Suppressor macrophage treated with lipopolysaccharide for 1 hour (primary cell): ENCODE measurements at regions not wholly inside any gene's neighbourhood (a gene's known extent, or its start where the extent isn't known, plus 50 kb on each side); places are given as distances from the start of the nearest gene placed in this dataset.

ENCODE experiments used
- DNase-seq, 3 donors: peaks; one replicate each; pipeline ENCODE4 v3.0.0-alpha.2; 2020 to 2022

GRCh38 chrX:63993936-63994335 is 208.9 kb upstream of the ARHGEF9 start:
- DNase-seq, result peak in 1 of 3 donors; percentile 2

GRCh38 chrX:63985906-63986305 is 200.9 kb upstream of the ARHGEF9 start:
- DNase-seq, result no peak

DNA sequence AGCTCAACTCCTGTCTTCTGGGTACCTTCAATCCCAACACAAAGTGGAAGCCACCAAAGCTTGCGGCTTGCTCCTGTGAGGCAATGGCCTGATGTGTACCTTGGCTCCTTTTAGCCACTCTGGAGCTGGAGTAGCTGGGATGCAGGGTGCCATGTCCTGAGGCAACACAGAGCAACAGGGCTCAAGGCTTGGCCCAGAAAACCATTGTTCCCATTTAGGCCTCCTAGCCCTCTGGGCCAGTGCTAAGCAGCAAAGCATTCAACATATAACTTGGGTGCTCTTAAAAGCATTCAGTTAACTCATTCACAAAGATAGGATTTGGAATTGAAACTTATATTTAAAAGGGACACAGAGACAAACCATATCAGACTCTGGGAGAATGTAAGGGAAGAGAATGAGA is 194.5 kb upstream of the ARHGEF9 start:
- DNase-seq, result no peak

DNA sequence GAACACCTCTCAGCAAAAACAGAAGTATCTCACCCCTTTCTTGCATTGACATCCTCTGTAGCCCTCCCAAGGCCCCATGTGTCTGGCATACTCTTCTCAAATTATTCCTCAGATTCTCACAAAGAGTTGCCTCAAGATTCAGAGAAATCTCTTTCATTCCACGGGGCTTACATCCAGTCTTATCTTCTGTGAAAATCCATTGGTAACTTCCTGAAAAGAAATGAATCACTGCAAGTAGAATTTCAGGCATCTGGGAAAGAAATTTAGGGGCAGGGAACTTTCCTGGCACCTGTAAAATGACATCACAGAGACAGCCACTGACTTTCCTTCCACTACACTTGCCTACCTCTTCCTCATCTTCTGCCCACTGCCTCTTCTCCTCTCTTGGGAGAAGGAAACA is 182.5 kb upstream of the ARHGEF9 start:
- DNase-seq, result no peak

DNA sequence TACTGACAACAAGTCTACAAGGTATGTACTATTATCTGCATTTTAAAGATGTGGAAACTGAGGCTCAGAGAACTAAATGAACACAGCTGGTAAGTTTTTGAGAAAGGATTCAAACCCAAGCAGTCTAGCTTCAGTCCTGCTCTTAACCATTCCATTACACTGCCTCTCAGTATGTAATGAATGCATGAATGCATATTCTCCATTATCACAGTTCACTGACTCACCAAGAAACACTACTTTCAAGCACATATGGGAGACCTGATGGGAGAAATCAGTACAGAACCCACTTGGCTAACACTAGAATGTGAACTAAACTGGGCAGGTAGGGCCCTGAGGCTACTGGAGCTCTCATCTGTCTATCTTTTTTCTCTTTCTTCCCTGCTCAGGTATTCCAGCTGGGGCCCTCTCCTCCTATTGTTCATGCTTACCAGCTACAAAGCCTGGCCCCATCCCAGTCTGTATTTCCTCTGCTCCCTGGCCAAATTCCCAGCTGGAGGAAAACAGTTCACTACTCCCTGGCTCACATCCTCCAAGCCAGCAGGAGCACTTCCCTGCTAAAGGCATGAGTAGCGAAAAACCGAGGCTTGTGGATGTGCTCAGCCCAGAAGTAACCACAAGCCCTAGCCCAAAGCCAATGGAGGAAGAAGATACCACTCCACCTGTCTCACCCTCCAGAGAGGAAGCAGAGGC is 178.2 kb upstream of the ARHGEF9 start:
- DNase-seq, result no peak

GRCh38 chrX:63961964-63962363 is 176.9 kb upstream of the ARHGEF9 start:
- DNase-seq, result no peak

DNA sequence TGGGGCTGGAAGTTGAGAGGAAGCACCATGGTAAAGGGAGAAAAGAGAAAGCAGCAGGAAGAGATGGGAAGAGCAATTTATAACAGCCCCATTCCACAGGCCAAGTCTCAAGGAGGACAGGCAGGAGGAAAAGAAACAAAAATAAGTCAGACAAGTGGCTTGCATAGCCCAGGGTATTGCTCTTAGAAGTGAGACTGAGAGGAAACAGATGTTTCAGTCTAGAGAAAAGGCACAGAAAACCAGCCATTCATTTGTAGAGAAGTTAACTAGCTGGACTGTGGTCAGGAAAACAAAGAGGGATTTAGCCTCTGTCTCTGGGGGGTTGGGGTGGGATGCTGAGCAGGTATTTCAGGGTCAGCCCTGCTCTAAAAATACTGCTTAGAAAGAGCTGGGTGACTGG is 175.0 kb upstream of the ARHGEF9 start:
- DNase-seq, result no peak

DNA sequence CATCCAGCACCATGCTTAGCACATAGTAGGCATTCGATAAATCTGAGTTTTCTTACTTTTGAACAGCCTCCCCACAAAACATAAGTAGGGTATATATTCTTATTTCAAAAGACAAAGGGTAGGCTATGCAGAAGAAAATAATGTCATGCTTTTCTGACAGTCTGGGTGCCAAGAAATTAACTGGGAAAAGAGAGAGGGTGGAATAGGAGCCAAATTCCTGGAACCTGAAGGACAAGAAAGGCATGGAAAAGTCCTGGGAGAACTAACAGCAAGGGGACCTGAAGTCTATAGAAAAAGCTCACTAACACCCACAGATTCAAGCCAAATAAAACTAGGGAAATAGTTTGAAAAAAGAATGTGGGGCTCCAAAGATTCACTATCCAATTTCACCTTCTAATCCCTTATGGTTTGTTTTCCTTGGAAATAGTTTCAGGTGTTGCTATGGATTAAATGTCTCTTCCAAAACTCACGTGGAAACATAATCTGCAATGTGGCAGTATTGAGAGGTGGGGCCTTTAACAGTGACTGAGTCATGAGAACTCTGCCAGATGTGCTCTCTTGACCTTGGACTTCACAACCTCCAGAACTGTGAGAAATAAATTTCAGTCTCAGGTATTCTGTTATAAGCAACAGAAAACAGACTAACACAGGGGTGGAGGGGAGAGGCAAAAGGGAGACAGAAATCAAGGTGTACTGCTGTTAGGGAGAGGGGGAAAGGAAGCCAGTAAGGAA is 173.3 kb upstream of the ARHGEF9 start:
- no peak for DNase-seq

DNA sequence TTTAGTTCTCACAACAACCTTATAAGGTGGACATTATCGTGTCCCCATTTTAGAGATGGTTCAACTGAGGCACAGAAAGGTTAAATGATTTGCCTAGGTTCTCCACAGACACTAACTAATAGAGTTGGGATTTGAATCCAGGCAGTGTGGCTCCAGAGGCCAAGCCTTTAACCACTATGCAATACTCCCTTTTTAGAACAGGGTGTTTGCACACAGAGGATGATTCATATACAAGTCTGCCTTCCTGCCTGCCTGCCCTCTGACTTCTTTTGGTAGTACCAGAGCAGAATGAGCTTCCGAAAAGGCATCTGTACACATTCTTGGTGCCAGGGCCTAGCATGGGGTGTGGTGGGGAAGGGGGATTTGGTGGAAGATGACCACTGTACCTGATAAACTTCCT is 150.8 kb upstream of the ARHGEF9 start:
- DNase-seq, result no peak

GRCh38 chrX:63934791-63935190 is 149.8 kb upstream of the ARHGEF9 start:
- no peak for DNase-seq

DNA sequence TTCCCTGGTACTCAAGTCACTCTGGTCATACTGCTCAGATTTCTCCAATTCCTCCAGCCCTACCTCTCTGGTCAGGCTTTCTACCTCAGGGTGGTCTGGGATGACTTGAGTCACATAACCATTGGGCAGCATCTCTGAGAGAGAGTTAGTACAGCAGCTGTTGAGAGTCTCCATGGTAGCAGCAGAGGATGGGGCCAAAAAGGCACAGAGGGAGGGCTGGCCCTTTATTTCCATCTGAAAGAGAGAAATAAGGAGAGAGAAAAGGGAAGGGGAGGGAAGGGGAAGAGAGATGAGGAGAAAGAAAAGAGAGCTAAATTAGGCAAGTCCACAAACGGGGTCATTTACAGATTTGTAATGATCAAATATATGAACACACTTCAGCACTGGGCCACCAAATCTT is 149.1 kb upstream of the ARHGEF9 start:
- no peak for DNase-seq

DNA sequence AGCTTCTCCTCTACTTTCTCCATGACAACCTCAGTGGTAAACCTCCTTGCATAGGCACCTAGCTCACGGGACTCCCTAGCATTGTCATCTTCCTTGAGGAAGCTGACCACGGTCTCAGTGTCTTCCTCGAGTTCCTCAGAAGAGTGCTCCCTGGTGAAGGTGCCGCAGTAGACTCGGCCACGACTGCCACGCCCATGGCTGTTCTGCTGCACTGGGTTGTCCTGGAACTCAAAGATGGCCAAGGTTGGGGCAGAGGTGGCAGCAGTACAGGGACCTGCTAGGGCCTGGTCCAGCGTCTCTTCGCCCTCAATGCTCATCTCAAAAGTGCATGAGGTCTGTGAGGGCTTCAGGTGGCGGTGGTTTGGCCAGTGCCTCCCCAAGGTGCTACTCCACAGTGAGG is 147.9 kb upstream of the ARHGEF9 start:
- no peak for DNase-seq

- no peak for DNase-seq
Observed at GRCh38 chrX:63932006-63932405, 147.0 kb upstream of the ARHGEF9 start.

DNA sequence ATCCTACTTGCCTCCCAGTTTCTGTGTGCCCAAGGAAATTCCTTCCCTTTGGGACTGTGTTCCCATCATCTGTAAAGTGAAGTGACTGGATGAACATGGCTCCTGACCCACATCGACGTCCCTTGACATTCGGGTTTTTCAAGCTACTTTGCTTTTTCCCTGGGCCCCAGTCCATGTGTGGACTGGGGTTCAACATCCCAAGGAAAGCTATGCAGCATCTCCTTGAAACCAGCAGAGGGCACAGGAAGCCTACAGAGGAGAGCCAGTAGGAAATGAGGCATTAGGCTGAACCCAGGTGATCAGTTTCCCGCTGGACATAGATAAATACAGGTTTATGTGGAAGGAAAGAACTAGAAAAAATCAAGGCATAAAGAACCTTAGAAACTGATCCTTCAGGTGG is 145.1 kb upstream of the ARHGEF9 start:
- DNase-seq, result no peak

GRCh38 chrX:63929608-63930007 is 144.6 kb upstream of the ARHGEF9 start:
- DNase-seq, result no peak

- DNase-seq, result no peak
Observed at GRCh38 chrX:63927848-63928247, 142.8 kb upstream of the ARHGEF9 start.

GRCh38 chrX:63922221-63922620 is 137.2 kb upstream of the ARHGEF9 start:
- DNase-seq, result no peak

- no peak for DNase-seq
Observed at GRCh38 chrX:63920875-63921274, 135.9 kb upstream of the ARHGEF9 start.

DNA sequence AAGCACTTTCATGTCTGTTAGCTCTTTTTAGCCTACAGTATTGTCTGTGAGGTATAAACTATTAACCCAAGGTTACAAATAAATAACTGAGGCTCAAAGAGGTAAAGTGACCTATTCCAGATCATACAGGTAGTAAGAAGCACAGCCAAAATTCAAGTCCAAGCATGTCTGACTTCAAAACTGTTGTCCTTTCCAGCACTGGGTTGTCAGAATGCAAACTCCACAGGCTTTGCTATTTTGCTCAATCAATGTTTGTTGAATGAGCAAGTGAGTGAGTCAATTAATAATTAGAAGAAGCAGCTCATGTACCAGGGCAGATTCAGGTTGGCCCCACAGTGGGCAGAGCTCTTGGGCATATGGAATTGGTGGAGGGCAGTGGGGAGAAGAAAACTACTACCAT is 134.1 kb upstream of the ARHGEF9 start:
- DNase-seq, result no peak

DNA sequence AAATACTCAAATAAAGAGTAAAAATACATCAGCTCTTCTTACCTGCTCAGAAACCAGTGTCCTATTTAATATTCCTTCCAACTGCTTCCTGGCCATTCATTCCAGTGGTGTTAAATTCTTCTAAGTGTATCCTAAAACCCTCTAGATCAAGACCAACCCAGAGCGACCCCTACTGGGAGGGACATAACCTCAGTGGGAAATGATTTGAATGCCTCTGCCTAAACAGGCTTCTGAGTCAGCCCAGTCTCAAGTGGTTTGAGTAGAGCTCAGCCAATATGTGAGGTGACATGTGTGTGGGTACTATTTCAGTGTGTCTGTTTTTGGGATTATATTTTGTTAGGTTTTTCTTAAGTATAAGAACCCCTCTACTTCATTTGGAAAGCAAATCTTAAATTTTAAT is 133.6 kb upstream of the ARHGEF9 start:
- DNase-seq, result no peak

DNA sequence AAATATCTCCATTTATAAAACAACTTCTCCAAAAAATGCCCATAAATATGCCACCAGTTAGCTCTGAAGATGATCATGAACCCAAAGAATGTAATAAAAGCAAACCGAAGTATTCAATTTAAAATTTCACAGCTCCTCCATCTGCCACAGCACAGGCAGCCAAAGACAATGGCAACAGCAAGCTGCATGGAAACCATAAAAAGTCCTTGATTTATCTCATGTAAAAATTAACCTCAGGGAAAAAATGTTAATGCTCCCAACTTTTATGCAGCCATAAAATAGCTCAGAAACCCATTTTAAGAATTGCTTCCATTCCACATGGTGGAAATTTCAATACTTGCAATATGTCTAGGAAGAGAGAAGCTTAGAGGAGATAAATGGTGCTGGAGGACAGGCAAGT is 132.3 kb upstream of the ARHGEF9 start:
- DNase-seq, result no peak

DNA sequence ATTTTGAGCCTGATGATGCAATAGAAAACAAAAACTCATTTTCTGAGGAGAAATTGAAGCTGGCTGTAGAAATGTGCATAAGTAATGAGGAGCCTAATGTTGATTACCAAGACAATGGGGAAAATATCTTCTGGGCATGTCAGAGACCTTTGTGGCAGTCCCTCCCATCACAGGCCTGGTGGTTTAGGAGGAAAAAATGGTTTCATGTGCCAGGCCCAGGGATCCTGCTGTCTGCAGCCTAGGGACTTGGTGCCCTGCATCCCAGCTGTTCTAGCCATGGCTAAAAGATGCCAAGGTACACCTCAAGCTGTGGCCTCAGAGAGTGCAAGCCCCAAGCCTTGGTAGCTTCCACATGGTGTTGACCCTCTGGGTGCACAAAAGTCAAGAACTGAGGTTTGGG is 128.7 kb upstream of the ARHGEF9 start:
- no peak for DNase-seq

DNA sequence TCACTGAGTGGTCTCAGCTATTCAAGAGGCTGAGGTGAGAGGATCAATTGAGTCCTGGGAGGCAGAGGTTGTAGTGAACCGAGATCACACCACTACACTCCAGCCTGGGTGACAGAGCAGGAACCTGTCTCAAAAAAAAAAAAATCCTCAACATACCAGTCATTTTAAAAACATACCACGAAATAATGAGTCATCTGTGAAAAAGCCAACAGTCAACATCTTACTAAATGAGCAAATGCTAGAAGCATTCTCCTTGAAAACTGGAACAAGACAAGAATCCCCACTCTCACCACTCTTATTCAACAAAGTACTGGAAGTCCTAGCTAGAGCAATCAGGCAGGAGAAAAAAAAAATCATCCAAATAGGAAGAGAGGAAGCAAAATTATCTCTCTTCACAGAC is 104.0 kb upstream of the ARHGEF9 start:
- no peak for DNase-seq

DNA sequence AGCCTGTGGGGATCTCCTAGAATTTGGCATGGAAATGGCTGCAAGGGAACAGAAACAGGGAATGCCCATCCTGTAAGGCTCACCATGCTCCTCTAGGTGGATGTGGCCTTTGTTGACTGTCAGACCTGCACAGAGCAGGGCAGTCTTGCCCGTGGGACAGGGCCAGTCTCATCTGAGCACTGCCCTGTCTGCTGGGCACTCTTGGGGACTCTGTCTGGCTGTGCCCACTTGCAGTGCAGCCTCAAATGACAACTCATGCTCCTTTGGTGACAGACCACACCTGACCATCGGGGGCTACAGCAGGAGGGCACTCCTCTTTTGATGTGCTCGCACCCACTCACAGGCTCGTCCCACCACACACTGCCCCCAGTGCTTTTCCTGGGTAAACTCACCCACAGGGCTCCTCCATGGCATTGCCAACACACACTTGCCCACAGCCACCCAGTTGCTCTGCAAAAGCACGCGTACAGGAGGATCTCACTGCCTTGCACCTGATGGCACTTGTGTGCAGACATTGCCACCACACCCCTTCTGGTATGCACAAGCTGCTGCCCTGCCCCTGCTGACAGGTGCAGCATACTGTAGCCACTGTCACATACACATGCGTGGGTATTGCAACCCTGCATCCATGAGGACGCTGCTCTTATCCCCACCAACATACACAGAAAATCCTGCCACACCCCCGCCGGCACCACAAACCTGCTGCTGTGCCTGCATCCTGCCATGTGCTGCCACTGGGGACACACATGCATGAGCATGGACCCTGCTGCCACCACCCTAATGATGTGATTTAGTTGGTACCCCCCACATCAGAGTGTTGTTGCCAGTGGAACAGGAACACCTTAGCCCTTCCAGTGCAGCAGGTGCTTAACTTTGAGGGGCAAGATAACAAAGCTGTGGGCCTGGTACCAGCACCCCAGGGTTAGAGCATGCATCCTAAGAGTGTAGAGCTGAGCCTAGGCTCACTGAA is 100.1 kb upstream of the ARHGEF9 start:
- DNase-seq, result no peak
